Activated CD4-positive, alpha-beta T cell treated with anti-CD3 and anti-CD28 coated beads, Interleukin-2, amount 50 U/mL, for 16 hours (primary cell): ENCODE measurements at regions not wholly inside any gene's neighbourhood (a gene's known extent, or its start where the extent isn't known, plus 50 kb on each side); places are given as distances from the start of the nearest gene placed in this dataset.
"Not testable (repeated sequence)": the region's sequence is repeated elsewhere in the genome, so short reads cannot be mapped to it uniquely, and the experiment has no call there.

Experiments
- DNase-seq: peaks from one replicate; pipeline ENCODE4 v3.0.0-alpha.2; 2020

- DNase-seq = no peak
Observed at GRCh38 chr5:10069637-10070313, 179.9 kb downstream of the ATPSCKMT start.

- DNase-seq = no peak
Observed at GRCh38 chr5:10065428-10066000, 184.2 kb downstream of the ATPSCKMT start.

GRCh38 chr5:10064546-10065195, 185.0 kb downstream of the ATPSCKMT start:
- DNase-seq = no peak

- DNase-seq = no peak
Observed at GRCh38 chr5:10063997-10064396, 185.7 kb downstream of the ATPSCKMT start.

GRCh38 chr5:10059980-10060379, 189.7 kb downstream of the ATPSCKMT start:
- DNase-seq = no peak

GRCh38 chr5:10059556-10059955, 190.1 kb downstream of the ATPSCKMT start:
- DNase-seq = no peak

- DNase-seq = no peak
Observed at GRCh38 chr5:10057356-10057755, 192.3 kb downstream of the ATPSCKMT start.

GRCh38 chr5:10056228-10056760, 193.4 kb downstream of the ATPSCKMT start:
- DNase-seq = no peak

GRCh38 chr5:10049858-10050455, 199.7 kb downstream of the ATPSCKMT start:
- no peak for DNase-seq

GRCh38 chr5:10046676-10047075, 203.0 kb downstream of the ATPSCKMT start:
- DNase-seq = no peak

GRCh38 chr5:10045376-10045775, 204.3 kb downstream of the ATPSCKMT start:
- no peak for DNase-seq

GRCh38 chr5:10036136-10036815, 213.4 kb downstream of the ATPSCKMT start:
- no peak for DNase-seq

- DNase-seq = no peak
Observed at GRCh38 chr5:10034001-10034400, 215.7 kb downstream of the ATPSCKMT start.

- no peak for DNase-seq
Observed at GRCh38 chr5:10031817-10032216, 217.9 kb downstream of the ATPSCKMT start.

GRCh38 chr5:10030219-10030831, 219.4 kb downstream of the ATPSCKMT start:
- no peak for DNase-seq

- no peak for DNase-seq
Observed at GRCh38 chr5:10023494-10023893, 226.2 kb downstream of the ATPSCKMT start.

GRCh38 chr5:10021248-10021647, 228.4 kb downstream of the ATPSCKMT start:
- DNase-seq = no peak

- no peak for DNase-seq
Observed at GRCh38 chr5:10019236-10019635, 230.5 kb downstream of the ATPSCKMT start.

GRCh38 chr5:10018201-10019069, 231.3 kb downstream of the ATPSCKMT start:
- DNase-seq = no peak

GRCh38 chr5:10017786-10018185, 231.9 kb downstream of the ATPSCKMT start:
- DNase-seq = no peak

- DNase-seq = not testable (repeated sequence)
Observed at GRCh38 chr5:10016559-10016958, 233.1 kb downstream of the ATPSCKMT start.

GRCh38 chr5:10015681-10016080, 234.0 kb downstream of the ATPSCKMT start:
- DNase-seq = not testable (repeated sequence)
